ENCODE measurements at regions not wholly inside any gene's neighbourhood (a gene's known extent, or its start where the extent isn't known, plus 50 kb on each side); places are given as distances from the start of the nearest gene placed in this dataset.
"Not testable (repeated sequence)": the region's sequence is repeated elsewhere in the genome, so short reads cannot be mapped to it uniquely, and the experiment has no call there.

DNA sequence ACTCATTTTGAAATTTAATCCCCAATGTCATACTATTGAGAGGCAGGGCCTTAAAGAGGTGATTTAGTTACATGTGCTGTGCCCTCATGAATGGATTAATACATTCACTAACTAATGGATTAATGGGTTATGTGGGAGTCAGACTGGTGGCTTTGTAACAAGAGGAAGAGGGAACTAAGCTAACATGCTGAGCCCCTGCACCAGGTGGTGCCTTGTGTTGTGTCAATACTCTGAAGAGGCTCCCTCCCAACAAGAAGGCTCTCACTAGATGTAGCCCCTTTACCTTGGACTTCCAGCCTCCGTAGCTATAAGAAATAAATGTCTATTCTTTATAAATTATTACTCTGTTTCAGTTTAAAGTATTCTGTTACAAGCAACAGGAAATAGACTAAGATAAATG is 411.9 kb upstream of the EMCN start:
- Mint-ChIP-seq H3K36me3 (ENCODE audit: low read depth) (no peaks in the 10 kb centered on the region), H3K27ac (no peak overlapping the region), H3K4me3 (no peak overlapping the region), H3K9me3 (no peaks in the 10 kb centered on the region), H3K27me3 (peaks cover 4% of the 10 kb centered on the region), H3K4me1 (ENCODE audit: low read depth) (peaks cover 3% of the 10 kb centered on the region)

DNA sequence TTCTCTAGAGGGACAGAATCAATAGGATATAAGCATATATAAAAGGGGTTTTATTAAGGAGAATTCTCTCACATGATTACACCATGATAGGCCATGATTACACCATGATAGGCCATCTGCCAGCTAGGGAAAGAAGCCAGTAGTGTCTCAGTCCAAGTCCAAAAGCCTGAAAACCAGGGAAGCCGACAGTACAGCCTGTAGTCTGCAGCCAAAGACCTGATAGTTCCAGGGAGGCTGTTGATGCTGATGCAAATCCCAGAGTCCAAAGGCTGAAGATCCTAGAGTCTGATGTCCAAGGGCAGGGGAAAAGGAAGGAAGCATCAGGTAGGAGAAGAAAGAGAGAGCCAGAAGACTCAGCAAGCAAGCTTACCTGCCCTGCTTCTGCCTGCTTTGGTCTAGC is 411.3 kb upstream of the EMCN start:
- no peak overlapping the region for H3K4me3 Mint-ChIP-seq
- no peaks in the 10 kb centered on the region for H3K36me3 Mint-ChIP-seq (ENCODE audit: low read depth)
- no peak overlapping the region for H3K27ac Mint-ChIP-seq
- peaks cover 4% of the 10 kb centered on the region for H3K27me3 Mint-ChIP-seq
- H3K4me1 Mint-ChIP-seq (ENCODE audit: low read depth), result peaks cover 3% of the 10 kb centered on the region
- no peaks in the 10 kb centered on the region for H3K9me3 Mint-ChIP-seq

DNA sequence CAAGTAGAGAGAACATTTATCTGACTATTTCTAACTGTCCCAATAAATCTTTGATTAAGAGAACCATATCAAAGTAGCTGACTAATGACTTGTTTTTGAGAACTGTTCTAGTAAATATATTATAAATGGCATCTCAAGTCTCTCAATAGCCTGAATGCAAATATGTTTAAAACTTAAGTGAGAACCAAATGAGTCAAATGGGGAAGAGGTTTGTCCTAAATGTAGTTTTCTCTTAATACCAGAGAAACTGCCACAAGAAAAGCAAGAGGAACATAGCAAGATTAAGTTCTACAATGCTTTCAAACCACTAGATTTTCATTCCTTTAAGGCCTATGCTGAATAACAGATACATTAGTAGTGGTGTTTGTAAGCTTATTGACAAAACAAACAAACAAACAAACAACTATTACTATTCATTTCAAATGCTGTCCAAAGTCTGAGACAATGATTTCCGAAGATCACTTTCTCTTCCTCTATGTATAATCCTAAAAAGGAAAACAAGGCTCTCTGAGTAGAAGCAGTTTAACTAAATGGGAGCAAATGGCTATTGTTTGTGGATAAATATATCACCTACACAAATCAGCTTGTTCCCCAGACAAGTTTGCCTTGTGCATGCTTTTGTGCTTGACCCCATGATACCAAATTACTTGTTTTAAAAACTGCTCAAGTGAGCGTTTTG is 408.4 kb upstream of the EMCN start:
- H3K4me3 Mint-ChIP-seq, result no peak overlapping the region
- H3K27ac Mint-ChIP-seq, result no peak overlapping the region
- no peaks in the 10 kb centered on the region for H3K4me1 Mint-ChIP-seq (ENCODE audit: low read depth)
- peaks cover 4% of the 10 kb centered on the region for H3K27me3 Mint-ChIP-seq
- H3K36me3 Mint-ChIP-seq (ENCODE audit: low read depth), result no peaks in the 10 kb centered on the region
- H3K9me3 Mint-ChIP-seq, result no peaks in the 10 kb centered on the region

DNA sequence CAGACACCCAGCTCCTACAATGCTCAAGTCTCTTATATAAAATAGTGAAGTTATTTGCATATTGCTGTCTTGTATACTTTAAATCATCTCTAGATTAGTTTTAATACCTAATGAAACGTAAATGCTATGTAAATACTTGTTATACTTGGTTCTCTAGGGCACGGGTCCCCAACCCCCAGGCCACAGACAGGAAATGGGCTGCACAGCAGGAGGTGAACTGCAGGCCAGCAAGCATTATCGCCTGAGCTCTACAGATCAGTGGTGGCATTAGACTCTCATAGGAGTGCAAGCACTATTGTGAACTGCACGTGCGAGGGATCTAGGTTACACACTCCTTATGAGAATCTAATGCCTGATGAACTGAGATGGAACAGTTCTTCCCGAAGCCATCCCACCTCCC is 395.9 kb upstream of the EMCN start:
- H3K27me3 Mint-ChIP-seq, result peaks cover 6% of the 10 kb centered on the region
- no peaks in the 10 kb centered on the region for H3K36me3 Mint-ChIP-seq (ENCODE audit: low read depth)
- peaks cover 4% of the 10 kb centered on the region for H3K9me3 Mint-ChIP-seq
- H3K4me3 Mint-ChIP-seq, result no peak overlapping the region
- H3K27ac Mint-ChIP-seq, result no peak overlapping the region
- no peaks in the 10 kb centered on the region for H3K4me1 Mint-ChIP-seq (ENCODE audit: low read depth)

DNA sequence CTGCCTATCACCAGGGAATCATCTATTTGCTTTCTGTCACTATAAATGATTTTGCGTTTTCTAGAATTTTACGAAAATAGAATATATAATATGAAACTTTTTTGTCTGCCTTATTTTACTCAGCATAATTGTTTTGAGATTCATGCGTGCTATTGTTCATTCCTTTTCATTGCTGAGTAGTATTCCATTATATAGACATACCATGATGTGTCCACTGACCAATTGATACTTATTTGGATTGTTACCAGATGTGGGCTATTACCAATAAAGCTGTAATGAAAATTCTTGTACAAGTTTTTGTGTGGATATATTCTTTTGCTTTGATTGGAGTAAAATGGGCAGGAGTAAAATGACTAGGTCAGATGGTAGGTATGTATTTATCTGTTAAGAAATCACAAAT is 390.7 kb upstream of the EMCN start:
- Mint-ChIP-seq H3K27me3 (no peaks in the 10 kb centered on the region), H3K4me1 (ENCODE audit: low read depth) (no peaks in the 10 kb centered on the region)

DNA sequence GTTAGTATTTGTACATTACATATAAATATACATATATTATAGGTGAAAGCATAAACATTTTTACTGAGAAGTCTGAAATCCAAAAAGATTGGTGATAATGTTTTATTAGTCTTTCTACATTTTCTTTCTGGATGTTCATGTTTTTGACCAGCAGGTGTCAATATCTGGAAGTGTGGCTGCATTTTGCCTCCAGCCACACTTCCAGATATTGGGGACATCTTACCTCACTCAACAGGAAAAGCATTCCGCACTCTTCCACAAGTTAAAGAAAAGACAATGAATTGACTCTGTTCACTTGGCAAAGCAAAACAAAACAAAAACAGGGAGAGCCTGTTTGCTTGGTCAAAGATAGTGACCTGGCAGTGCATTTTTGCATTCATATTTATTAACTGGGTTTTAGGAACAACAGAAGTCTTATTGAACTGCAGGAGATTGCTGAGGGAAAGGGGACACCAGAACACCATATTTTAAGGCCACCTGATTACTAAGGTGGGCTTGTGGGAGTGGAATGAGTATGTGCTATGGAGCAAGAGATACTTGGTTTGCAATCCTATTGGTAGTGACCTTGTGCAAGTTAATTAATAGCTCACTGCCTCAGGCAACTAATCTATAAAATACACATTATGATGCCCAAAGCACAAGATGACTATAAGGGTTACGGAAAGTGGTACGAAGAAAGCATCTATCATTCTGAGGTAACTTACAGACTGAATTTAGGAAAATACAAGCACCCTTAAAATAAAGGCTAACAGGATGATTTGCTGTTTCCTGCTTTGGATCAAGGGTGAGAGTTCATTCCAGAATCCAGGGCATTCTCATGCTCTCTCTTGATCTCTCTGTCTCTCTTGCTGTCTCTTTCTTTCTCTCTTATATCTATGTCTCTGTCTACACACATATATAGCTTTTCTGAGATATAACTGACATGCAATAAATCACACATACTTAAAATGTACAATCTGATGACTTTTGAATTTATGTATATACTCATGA is 389.9 kb upstream of the EMCN start:
- Mint-ChIP-seq H3K27me3 (no peaks in the 10 kb centered on the region), H3K4me1 (ENCODE audit: low read depth) (no peaks in the 10 kb centered on the region), H3K36me3 (ENCODE audit: low read depth) (no peaks in the 10 kb centered on the region), H3K27ac (no peak overlapping the region), H3K4me3 (no peak overlapping the region), H3K9me3 (no peaks in the 10 kb centered on the region)

More for the DNA sequence above, 390.7 kb upstream of the EMCN start:
- H3K27ac Mint-ChIP-seq, result no peak overlapping the region
- H3K36me3 Mint-ChIP-seq (ENCODE audit: low read depth), result no peaks in the 10 kb centered on the region
- no peak overlapping the region for H3K4me3 Mint-ChIP-seq
- H3K9me3 Mint-ChIP-seq, result no peaks in the 10 kb centered on the region

DNA sequence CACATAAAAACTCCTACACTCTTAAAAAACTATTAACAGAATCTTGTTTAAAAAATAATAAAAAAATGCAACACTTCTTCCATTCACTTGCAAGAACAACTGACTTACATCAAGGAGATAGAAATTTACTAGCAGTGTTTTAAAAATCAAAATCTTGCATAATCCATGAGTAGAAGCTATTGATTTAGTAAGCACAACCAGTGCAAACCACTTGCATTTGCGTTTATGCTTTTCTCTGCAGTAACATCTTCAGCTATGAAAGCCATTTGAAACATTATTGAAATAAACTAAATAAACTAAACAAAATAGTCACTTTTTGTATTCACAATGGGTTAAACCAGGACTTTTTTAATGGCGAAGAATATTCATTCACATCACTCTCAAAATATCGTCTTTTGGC is 389.2 kb upstream of the EMCN start:
- Mint-ChIP-seq H3K4me1 (ENCODE audit: low read depth) (no peaks in the 10 kb centered on the region), H3K27me3 (no peaks in the 10 kb centered on the region), H3K4me3 (no peak overlapping the region), H3K9me3 (no peaks in the 10 kb centered on the region), H3K36me3 (ENCODE audit: low read depth) (no peaks in the 10 kb centered on the region), H3K27ac (no peak overlapping the region)

DNA sequence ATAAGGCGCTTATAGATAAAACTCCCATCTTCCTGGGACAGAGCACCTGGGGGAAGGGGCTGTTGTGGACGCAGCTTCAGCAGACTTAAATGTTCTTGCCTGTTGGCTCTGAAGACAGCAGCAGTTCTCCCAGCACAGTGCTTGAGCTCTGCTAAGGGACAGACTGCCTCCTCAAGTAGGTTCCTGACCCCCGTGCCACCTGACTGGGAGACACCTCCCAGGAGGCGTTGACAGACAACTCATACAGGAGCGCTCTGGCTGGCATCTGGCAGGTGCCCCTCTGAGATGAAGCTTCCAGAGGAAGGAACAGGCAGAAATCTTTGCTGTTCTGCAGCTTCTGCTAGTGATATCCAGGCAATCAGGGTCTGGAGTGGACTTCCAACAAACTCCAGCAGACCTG is 383.1 kb upstream of the EMCN start:
- H3K36me3 Mint-ChIP-seq (ENCODE audit: low read depth); H3K4me3 Mint-ChIP-seq: not testable (repeated sequence)

DNA sequence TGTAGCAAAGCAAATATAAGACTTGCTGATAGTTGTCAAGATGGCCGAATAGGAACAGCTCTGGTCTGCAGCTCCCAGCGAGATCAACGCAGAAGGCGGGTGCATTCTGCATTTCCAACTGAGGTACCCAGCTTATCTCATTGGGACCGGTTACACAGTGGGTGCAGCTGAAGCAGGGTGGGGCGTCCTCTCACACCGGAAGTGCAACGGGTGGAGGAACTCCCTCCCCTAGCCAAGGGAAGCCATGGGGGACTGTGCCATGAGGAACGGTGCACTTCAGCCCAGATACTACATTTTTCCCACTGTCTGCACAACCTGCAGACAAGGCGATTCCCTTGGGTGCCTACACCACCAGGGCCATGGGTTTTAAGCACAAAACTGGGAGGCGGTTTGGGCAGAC is 382.3 kb upstream of the EMCN start:
- Mint-ChIP-seq H3K27me3 (no peaks in the 10 kb centered on the region), H3K9me3 (no peaks in the 10 kb centered on the region), H3K27ac (no peak overlapping the region), H3K4me1 (ENCODE audit: low read depth) (peaks cover 11% of the 10 kb centered on the region), H3K4me3 (no peak overlapping the region), H3K36me3 (ENCODE audit: low read depth) (no peaks in the 10 kb centered on the region)

More for the DNA sequence above, 383.1 kb upstream of the EMCN start:
- not testable (repeated sequence) for H3K27me3 Mint-ChIP-seq; H3K9me3 Mint-ChIP-seq; H3K27ac Mint-ChIP-seq; H3K4me1 Mint-ChIP-seq (ENCODE audit: low read depth)

DNA sequence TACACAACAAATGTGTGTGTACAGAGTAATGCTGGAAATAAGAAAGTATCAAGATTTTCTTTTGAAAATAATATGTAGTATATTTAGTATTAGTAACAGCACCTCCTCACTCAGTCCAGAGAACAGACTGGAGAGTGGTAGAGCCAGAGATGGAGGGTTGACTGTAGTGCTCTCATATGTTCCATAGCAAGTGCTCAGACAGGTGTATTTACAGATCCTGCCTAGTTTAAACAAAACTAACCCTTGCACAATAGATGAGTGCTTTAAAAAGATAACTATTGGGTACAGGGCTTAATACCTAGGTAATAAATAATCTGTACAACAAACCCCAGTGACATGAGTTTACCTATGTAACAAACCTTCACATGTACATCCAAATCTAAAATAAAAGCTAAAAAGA is 381.0 kb upstream of the EMCN start:
- no peaks in the 10 kb centered on the region for H3K36me3 Mint-ChIP-seq (ENCODE audit: low read depth)
- no peak overlapping the region for H3K4me3 Mint-ChIP-seq
- H3K27ac Mint-ChIP-seq, result no peak overlapping the region
- H3K9me3 Mint-ChIP-seq, result no peaks in the 10 kb centered on the region
- no peaks in the 10 kb centered on the region for H3K27me3 Mint-ChIP-seq
- H3K4me1 Mint-ChIP-seq (ENCODE audit: low read depth), result peaks cover 16% of the 10 kb centered on the region

DNA sequence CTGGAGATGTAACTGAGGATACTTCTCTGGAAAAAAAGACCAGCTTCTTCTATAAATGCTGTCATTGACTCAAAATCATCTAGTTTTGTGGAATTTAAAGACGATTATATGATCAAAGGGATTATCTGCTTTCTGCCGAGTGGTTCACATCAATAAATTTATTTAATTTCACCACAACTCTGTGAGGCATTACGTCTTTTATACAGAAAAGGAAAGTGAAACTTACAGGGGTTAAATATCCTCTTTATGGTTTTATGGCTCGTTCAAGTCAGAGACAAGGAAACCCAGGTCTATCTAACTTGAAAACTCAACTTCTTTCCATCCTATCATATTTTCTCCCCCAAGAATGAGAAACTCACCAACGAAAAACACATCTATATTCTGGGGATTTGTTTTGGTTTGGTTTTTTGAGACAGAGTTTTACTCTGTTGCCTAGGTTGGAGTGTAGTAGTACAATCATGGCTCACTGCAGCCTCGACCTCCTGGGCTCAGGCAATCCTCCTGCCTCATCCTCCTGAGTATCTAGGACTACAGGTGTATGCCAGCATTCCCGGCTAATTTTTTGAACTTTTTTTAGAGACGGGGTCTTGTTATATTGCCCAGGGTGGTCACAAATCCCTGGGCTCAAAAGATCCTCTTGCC is 377.9 kb upstream of the EMCN start:
- H3K9me3 Mint-ChIP-seq, result no peaks in the 10 kb centered on the region
- H3K27ac Mint-ChIP-seq, result no peak overlapping the region
- H3K4me1 Mint-ChIP-seq (ENCODE audit: low read depth), result peaks cover 16% of the 10 kb centered on the region
- H3K4me3 Mint-ChIP-seq, result peak overlapping the region; percentile 77
- no peaks in the 10 kb centered on the region for H3K36me3 Mint-ChIP-seq (ENCODE audit: low read depth)
- no peaks in the 10 kb centered on the region for H3K27me3 Mint-ChIP-seq

DNA sequence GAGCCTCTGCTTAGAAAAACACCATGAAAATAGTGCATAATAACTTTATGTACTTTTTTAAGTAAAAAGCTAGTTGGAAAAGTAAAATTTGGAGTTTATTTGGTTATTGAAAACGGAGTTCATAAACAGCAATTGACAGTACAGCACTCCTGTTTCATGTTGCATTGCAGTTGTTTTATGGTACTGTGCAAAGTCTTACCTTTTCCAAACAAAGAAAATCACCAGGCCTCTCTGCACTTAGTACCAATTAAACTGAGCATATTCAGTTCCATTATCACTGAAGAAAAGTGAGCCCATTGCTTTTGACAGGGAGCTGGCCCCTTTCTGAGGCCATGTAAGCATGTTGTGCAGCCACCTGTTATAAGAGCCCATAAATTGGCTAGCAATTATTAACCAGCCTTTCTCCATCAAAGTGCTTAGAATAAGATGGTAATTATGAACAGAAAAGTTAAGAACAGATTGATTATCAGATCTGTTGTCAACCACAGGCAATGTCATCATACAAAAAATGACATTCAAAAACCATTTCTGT is 376.6 kb upstream of the EMCN start:
- Mint-ChIP-seq H3K36me3 (ENCODE audit: low read depth) (no peaks in the 10 kb centered on the region), H3K9me3 (peaks cover 5% of the 10 kb centered on the region), H3K27ac (no peak overlapping the region), H3K4me1 (ENCODE audit: low read depth) (peaks cover 16% of the 10 kb centered on the region), H3K27me3 (peaks cover 6% of the 10 kb centered on the region), H3K4me3 (no peak overlapping the region)

DNA sequence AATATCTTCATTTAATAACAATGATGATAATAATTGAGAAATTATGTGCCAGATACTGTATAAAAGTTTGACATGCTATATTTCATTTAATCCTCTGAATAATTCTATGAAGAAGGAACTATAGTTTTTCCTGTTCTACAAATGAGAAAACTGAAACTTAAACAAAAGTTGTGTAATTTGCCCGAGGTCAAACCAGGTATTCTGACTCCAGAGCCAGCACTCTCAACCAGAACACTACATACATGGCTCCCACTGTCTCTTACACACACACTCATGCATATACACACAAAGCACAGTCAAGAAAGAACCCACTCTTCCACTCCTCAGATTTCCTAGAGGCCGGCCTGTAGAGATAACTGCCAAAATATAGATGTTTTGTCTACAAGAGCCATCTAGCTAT is 374.0 kb upstream of the EMCN start:
- peaks cover 10% of the 10 kb centered on the region for H3K9me3 Mint-ChIP-seq
- H3K27me3 Mint-ChIP-seq, result peaks cover 10% of the 10 kb centered on the region
- H3K27ac Mint-ChIP-seq, result no peak overlapping the region

DNA sequence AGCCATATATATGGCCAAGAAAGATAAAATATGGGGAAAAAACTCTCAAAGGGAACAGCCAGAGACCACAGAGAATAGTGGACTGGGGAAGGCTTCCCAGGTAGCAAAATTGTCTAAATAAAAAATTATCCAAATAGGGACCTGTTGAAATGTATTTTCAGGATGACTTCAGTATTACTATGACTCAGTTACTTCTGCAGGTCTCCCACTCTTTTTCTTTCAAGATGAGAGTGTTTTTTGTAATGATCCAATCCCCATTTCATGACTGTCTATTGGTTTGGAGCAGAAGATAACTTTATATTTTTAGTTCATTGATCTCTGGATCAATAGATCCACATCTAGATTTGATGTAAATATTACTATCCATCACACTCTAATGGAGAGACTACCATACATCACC is 372.1 kb upstream of the EMCN start:
- Mint-ChIP-seq H3K9me3 (peaks cover 21% of the 10 kb centered on the region), H3K27me3 (peaks cover 10% of the 10 kb centered on the region), H3K36me3 (ENCODE audit: low read depth) (no peaks in the 10 kb centered on the region), H3K27ac (no peak overlapping the region), H3K4me1 (ENCODE audit: low read depth) (peaks cover 2% of the 10 kb centered on the region), H3K4me3 (no peak overlapping the region)

More for the DNA sequence above, 374.0 kb upstream of the EMCN start:
- Mint-ChIP-seq H3K4me1 (ENCODE audit: low read depth) (peaks cover 16% of the 10 kb centered on the region), H3K36me3 (ENCODE audit: low read depth) (no peaks in the 10 kb centered on the region), H3K4me3 (no peak overlapping the region)

DNA sequence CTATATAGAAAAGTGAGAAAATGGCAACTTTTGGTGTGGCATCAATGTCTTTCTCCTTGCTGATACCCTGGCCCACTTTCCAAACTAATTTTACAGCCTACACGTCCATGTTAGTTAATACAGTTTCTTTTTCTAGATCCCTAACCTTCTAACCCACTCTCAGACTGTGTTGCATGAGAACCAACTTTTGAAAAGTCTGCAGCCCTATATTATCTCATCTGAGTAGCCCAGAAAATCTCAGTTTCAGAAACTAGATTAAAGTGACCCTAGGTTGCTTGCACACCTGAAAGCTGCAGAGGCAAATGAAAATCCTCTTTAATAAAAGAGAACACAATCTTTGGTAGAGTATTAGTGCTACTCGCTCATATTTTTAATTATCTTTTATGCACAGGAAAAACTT is 371.6 kb upstream of the EMCN start:
- Mint-ChIP-seq H3K36me3 (ENCODE audit: low read depth) (no peaks in the 10 kb centered on the region), H3K4me3 (no peak overlapping the region), H3K9me3 (peaks cover 24% of the 10 kb centered on the region), H3K27me3 (peaks cover 14% of the 10 kb centered on the region), H3K27ac (no peak overlapping the region), H3K4me1 (ENCODE audit: low read depth) (no peaks in the 10 kb centered on the region)

Data from stimulated activated naive CD8-positive, alpha-beta T cell treated with anti-CD3 and anti-CD28 coated beads, Interleukin-15, Interleukin-2, amounts not matched to agents 100 ng/mL and 50 ng/mL, for 24 hours (primary cell).